Breast epithelium (tissue), 4 donors: ENCODE measurements at regions not wholly inside any gene's neighbourhood (a gene's known extent, or its start where the extent isn't known, plus 50 kb on each side); places are given as distances from the start of the nearest gene placed in this dataset.

ENCODE experiments used
- DNase-seq, 2 donors: peaks; one replicate each; pipeline ENCODE4 v3.0.0-alpha.2; 2019; ENCODE audit warnings: low spot score in 2 of 2
- H3K27ac ChIP-seq, 2 donors: fragments of 200-600 bp; sonication (generic) in 1 of 2; one replicate each; pipeline ENCODE4 v1.5.1; 2016 to 2019; ENCODE audit warnings: mild to moderate bottlenecking in 1 of 2
- H3K27me3 ChIP-seq, 2 donors: fragments of 200-600 bp; sonication (generic) in 1 of 2; one replicate each; pipeline versions ENCODE4 v1.5.1 to v1.6.0; 2017 to 2019; ENCODE audit warnings: control low read depth in 1 of 2, mild to moderate bottlenecking in 1 of 2
- H3K36me3 ChIP-seq: fragments of 200-600 bp; one replicate; pipeline ENCODE4 v1.5.1; 2019
- H3K4me1 ChIP-seq, 2 donors: fragments of 200-600 bp; sonication (generic); one replicate each; pipeline ENCODE4 v1.5.1; 2016 to 2019; ENCODE audit warnings: control low read depth in 1 of 2
- H3K4me3 ChIP-seq, 3 donors: fragments of 200-600 bp; sonication (generic); 1 replicate in 2 of 3; 2 replicates in 1 of 3; pipeline ENCODE4 v1.5.1; 2016 to 2019; ENCODE audit warnings: mild to moderate bottlenecking in 3 of 3, moderate library complexity in 2 of 3
- H3K9me3 ChIP-seq, 2 donors: fragments of 200-600 bp; sonication (generic) in 1 of 2; one replicate each; pipeline ENCODE4 v1.5.1; 2016 to 2019; ENCODE audit warnings: control low read depth in 1 of 2
- CTCF ChIP-seq, 3 donors: fragments of 450-650 bp; IDR thresholded peaks; one replicate each; pipeline ENCODE4 v1.5.1; 2016 to 2017; ENCODE audit warnings: antibody characterized with exemption in 3 of 3, mild to moderate bottlenecking in 3 of 3, moderate library complexity in 3 of 3
- POLR2A ChIP-seq: fragments of 450-650 bp; IDR thresholded peaks from one replicate; pipeline ENCODE4 v1.6.1; 2016; ENCODE audit warnings: antibody characterized with exemption, mild to moderate bottlenecking, moderate library complexity
- POLR2AphosphoS5 ChIP-seq, 3 donors: sonication (generic); formaldehyde crosslinking; IDR thresholded peaks; one replicate each; pipeline ENCODE4 v1.6.1; 2017; ENCODE audit warnings: antibody characterized with exemption in 3 of 3
- intact Hi-C: fragments of 100-400 bp; cut with DNase I; formaldehyde crosslinking; loops from one replicate; pipeline ENCODE4 v1.15.1; 2023; ENCODE audit warnings: low total_unique reads

GRCh38 chr5:141771031-141771430 is 89.0 kb upstream of the ARAP3 start:
- Histone ChIP-seq H3K4me3 (no peak overlapping the region), H3K27me3 (no peaks in the 10 kb centered on the region), H3K4me1 (no peaks in the 10 kb centered on the region), H3K36me3 (no peaks in the 10 kb centered on the region), H3K27ac (no peak overlapping the region), H3K9me3 (no peaks in the 10 kb centered on the region)
- TF ChIP-seq POLR2A (no peak), CTCF (IDR thresholded peaks at IDR 0.05) (no peak), POLR2AphosphoS5 (IDR thresholded peaks at IDR 0.05) (no peak)
- intact Hi-C loops: no loop called here
- no peak for DNase-seq

DNA sequence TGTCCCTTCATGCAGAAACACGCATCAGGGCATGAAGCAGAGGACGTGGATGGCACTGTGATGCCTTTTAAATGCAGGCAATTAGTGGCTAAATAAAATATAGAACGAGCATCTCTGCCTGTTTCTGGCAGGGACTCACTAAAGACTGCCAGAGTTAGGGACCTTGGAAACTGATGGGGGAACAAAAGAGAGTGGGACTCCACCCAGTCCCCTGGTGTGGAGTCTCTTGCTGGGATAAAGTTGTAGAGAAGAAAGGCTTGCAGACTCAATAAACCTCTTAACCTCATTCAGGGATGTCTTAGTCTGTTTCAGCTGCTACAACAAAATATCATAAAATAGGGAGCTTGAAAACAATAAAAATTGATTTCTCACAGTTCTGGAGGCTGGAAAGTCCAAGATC is 87.6 kb upstream of the ARAP3 start:
- H3K9me3 ChIP-seq: no peaks in the 10 kb centered on the region
- TF ChIP-seq POLR2AphosphoS5 (IDR thresholded peaks at IDR 0.05) (no peak), POLR2A (no peak), CTCF (IDR thresholded peaks at IDR 0.05) (no peak)
- no peaks in the 10 kb centered on the region for H3K4me1 ChIP-seq
- H3K36me3 ChIP-seq: no peaks in the 10 kb centered on the region
- intact Hi-C loops: no loop called here
- no peaks in the 10 kb centered on the region for H3K27me3 ChIP-seq
- H3K4me3 ChIP-seq: no peak overlapping the region
- no peak overlapping the region for H3K27ac ChIP-seq
- DNase-seq: no peak

DNA sequence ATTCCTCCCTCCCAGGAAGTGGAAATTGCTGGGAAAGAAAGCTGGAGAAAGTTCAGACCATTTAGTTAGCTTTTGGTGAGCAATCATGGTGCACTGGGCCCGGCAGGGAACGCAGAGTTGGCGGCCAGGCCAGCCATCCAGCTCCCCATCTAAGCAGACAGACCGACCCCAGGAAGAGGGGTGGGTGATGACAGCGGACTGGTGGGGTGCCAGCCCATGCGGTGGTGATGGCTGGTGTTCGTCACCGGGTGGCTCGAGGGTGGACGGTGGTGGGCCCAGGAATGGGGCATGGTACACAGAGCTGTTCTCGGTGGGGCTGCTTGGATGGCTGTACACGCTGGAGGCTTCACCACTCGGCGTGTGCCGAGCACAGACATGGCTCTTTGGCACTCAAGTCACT is 85.6 kb upstream of the ARAP3 start:
- intact Hi-C loops: loop anchor here (1.0 kb wide), 1 partner anchor 29 kb away; no protein-coding TSS in a partner anchor
- no peak overlapping the region for H3K27ac ChIP-seq
- H3K9me3 ChIP-seq: no peaks in the 10 kb centered on the region

GRCh38 chr5:141765896-141766551 is 84.0 kb upstream of the ARAP3 start:
- Histone ChIP-seq H3K4me1 (no peaks in the 10 kb centered on the region), H3K36me3 (no peaks in the 10 kb centered on the region), H3K27me3 (no peaks in the 10 kb centered on the region), H3K27ac (no peak overlapping the region), H3K9me3 (no peaks in the 10 kb centered on the region), H3K4me3 (no peak overlapping the region)
- intact Hi-C loops: no loop called here
- no peak for DNase-seq
- TF ChIP-seq POLR2A: no peak
- no peak for TF ChIP-seq CTCF (IDR thresholded peaks at IDR 0.05)
- no peak for TF ChIP-seq POLR2AphosphoS5 (IDR thresholded peaks at IDR 0.05)

More for the DNA sequence above, 85.6 kb upstream of the ARAP3 start:
- Histone ChIP-seq H3K27me3 (no peaks in the 10 kb centered on the region), H3K36me3 (no peaks in the 10 kb centered on the region), H3K4me3 (no peak overlapping the region), H3K4me1 (no peaks in the 10 kb centered on the region)
- TF ChIP-seq POLR2AphosphoS5 (IDR thresholded peaks at IDR 0.05) (no peak), POLR2A (no peak), CTCF (IDR thresholded peaks at IDR 0.05) (no peak)
- DNase-seq: no peak

DNA sequence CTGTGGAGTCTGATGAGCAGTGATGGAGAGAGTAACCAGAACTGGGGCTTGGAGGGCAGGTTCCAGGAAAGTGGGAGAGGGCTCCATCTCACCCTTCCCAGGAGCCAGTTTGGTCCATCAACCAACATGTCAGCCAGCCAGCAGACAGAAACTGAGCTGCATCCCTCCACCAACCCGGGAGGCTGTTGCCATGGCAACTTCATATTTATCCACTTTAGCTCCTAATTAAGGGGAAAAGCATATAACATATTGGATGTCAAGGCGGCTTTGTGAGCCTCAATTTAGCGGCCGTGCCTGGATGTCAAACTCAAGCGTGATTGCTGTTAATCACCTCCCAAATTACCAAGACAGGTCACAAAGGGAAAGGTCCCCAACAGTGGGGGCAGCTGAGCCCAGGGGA is 81.5 kb upstream of the ARAP3 start:
- intact Hi-C loops: no loop called here
- no peak for DNase-seq
- TF ChIP-seq CTCF (IDR thresholded peaks at IDR 0.05): no peak
- TF ChIP-seq POLR2A: no peak
- TF ChIP-seq POLR2AphosphoS5 (IDR thresholded peaks at IDR 0.05): no peak
- H3K27me3 ChIP-seq: no peaks in the 10 kb centered on the region
- H3K27ac ChIP-seq: no peak overlapping the region
- no peaks in the 10 kb centered on the region for H3K9me3 ChIP-seq
- H3K4me3 ChIP-seq: no peak overlapping the region
- H3K36me3 ChIP-seq: no peaks in the 10 kb centered on the region
- H3K4me1 ChIP-seq: no peaks in the 10 kb centered on the region
